Kidney epithelial cell (primary cell): ENCODE measurements at regions not wholly inside any gene's neighbourhood (a gene's known extent, or its start where the extent isn't known, plus 50 kb on each side); places are given as distances from the start of the nearest gene placed in this dataset.

Experiments used
- DNase-seq: peaks from one replicate; pipeline ENCODE4 v3.0.0-alpha.2; 2010; ENCODE audit warnings: low read depth
- H3K27me3 ChIP-seq: 2 replicates; pipeline ENCODE4 v1.6.0; 2011; ENCODE audit warnings: low read length; ENCODE audit not compliant: control insufficient read depth, insufficient read depth
- H3K36me3 ChIP-seq: 2 replicates; pipeline ENCODE4 v1.5.1; 2011; ENCODE audit warnings: low read length; ENCODE audit not compliant: control insufficient read depth, insufficient read depth
- H3K4me3 ChIP-seq: 2 replicates; pipeline ENCODE4 v1.5.1; 2011; ENCODE audit warnings: low read depth, mild to moderate bottlenecking, control low read depth, low read length
- CTCF ChIP-seq: IDR thresholded peaks from 2 replicates; pipeline ENCODE4 v1.5.1; 2011; ENCODE audit warnings: mild to moderate bottlenecking, moderate library complexity, low read length, control low read depth, inconsistent platforms; ENCODE audit not compliant: insufficient read depth, poor library complexity, severe bottlenecking

- Histone ChIP-seq H3K36me3 (no peaks in the 10 kb centered on the region), H3K4me3 (no peak overlapping the region), H3K27me3 (no peaks in the 10 kb centered on the region)
- DNase-seq, result no peak
- TF ChIP-seq CTCF, result no peak
Observed at GRCh38 chr13:111570911-111571310, 250.5 kb downstream of the TEX29 start.

- H3K4me3 ChIP-seq, result no peak overlapping the region
- no peaks in the 10 kb centered on the region for H3K36me3 ChIP-seq
- TF ChIP-seq CTCF, result no peak
- H3K27me3 ChIP-seq, result no peaks in the 10 kb centered on the region
- DNase-seq, result no peak
Observed at GRCh38 chr13:111572956-111573761, 252.7 kb downstream of the TEX29 start.

- H3K4me3 ChIP-seq, result no peak overlapping the region
- H3K36me3 ChIP-seq, result no peaks in the 10 kb centered on the region
- DNase-seq, result no peak
- TF ChIP-seq CTCF, result no peak
- H3K27me3 ChIP-seq, result no peaks in the 10 kb centered on the region
Observed at GRCh38 chr13:111573801-111574200, 253.4 kb downstream of the TEX29 start.

GRCh38 chr13:111575276-111575675 is 254.8 kb downstream of the TEX29 start:
- DNase-seq, result no peak
- H3K4me3 ChIP-seq, result no peak overlapping the region
- no peaks in the 10 kb centered on the region for H3K36me3 ChIP-seq
- no peaks in the 10 kb centered on the region for H3K27me3 ChIP-seq
- TF ChIP-seq CTCF, result no peak

GRCh38 chr13:111575719-111576118 is 255.3 kb downstream of the TEX29 start:
- no peak for DNase-seq
- Histone ChIP-seq H3K4me3 (no peak overlapping the region), H3K36me3 (no peaks in the 10 kb centered on the region), H3K27me3 (no peaks in the 10 kb centered on the region)
- no peak for TF ChIP-seq CTCF
